Esophagus (tissue), 2 donors: ENCODE measurements at regions not wholly inside any gene's neighbourhood (a gene's known extent, or its start where the extent isn't known, plus 50 kb on each side); places are given as distances from the start of the nearest gene placed in this dataset.
"Not testable (repeated sequence)": the region's sequence is repeated elsewhere in the genome, so short reads cannot be mapped to it uniquely, and the experiment has no call there.

Experiments used
- H3K27ac ChIP-seq, 2 donors: one replicate each; pipeline ENCODE4 v1.5.1; 2013; ENCODE audit warnings: low read depth in 2 of 2, mild to moderate bottlenecking in 2 of 2, inconsistent platforms in 1 of 2, low read length in 1 of 2, moderate library complexity in 1 of 2
- H3K27me3 ChIP-seq, 2 donors: one replicate each; pipeline ENCODE4 v1.6.1; 2013; ENCODE audit warnings: low read length in 2 of 2, control low read depth in 1 of 2, mild to moderate bottlenecking in 1 of 2; ENCODE audit not compliant: insufficient read depth in 2 of 2, control insufficient read depth in 1 of 2
- H3K36me3 ChIP-seq, 2 donors: one replicate each; pipeline ENCODE4 v1.6.1; 2013; ENCODE audit warnings: low read length in 1 of 2; ENCODE audit not compliant: control insufficient read depth in 2 of 2, insufficient read depth in 2 of 2
- H3K4me1 ChIP-seq, 2 donors: one replicate each; pipeline ENCODE4 v1.6.1; 2013; ENCODE audit warnings: low read length in 1 of 2; ENCODE audit not compliant: control insufficient read depth in 2 of 2, insufficient read depth in 2 of 2
- H3K4me3 ChIP-seq, 2 donors: one replicate each; pipeline ENCODE4 v1.5.1; 2013; ENCODE audit warnings: low read length in 2 of 2, mild to moderate bottlenecking in 2 of 2, low read depth in 1 of 2, moderate library complexity in 1 of 2
- H3K9me3 ChIP-seq, 2 donors: one replicate each; pipeline ENCODE4 v1.6.1; 2013; ENCODE audit warnings: mild to moderate bottlenecking in 2 of 2, low read depth in 1 of 2, low read length in 1 of 2, moderate library complexity in 1 of 2; ENCODE audit not compliant: control insufficient read depth in 2 of 2, insufficient read depth in 1 of 2
- WGBS, 2 donors: extraction: QIAGEN DNeasy Blood & Tissue Kit; methylation state at CpG; one replicate each; pipeline ENCODE4 v1.1.7; 2013; 5-methylcytosine and 5-hydroxymethylcytosine counted together
- donor health status: healthy with polysubstance abuse.
- donor health status: Bipolar disorder and iron deficiency.

DNA sequence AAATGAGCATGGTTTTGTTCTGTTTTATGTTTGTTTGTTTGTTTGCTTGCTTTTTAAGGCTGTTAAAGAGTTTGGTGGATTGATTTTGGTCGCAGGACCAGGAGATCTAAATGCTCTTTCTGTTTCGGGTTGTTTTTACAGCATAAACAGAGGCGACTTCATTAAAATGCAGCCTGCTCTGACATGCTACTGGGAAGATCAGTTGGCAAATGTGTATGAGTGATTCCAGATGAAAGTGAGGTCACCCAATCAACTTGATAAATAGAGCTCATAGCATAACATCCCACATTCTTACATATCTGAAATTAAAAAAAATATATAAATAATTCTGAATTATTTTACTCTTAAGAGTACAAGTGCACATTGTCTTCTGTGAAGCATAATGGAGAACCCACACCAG, 947.7 kb downstream of the GALC start:
- H3K27ac ChIP-seq = no peak overlapping the region
- no peak overlapping the region for H3K4me3 ChIP-seq
- 40 to 47% methylated on average over 3 of the region's 3 CpGs for WGBS, 2 donors
- H3K36me3 ChIP-seq = no peaks in the 10 kb centered on the region
- H3K27me3 ChIP-seq = no peaks in the 10 kb centered on the region
- H3K4me1 ChIP-seq = no peaks in the 10 kb centered on the region
- H3K9me3 ChIP-seq = no peaks in the 10 kb centered on the region

- Histone ChIP-seq H3K27me3 (no peaks in the 10 kb centered on the region), H3K9me3 (no peaks in the 10 kb centered on the region), H3K36me3 (no peaks in the 10 kb centered on the region), H3K4me3 (no peak overlapping the region), H3K4me1 (no peaks in the 10 kb centered on the region), H3K27ac (no peak overlapping the region)
- 32 to 47% methylated on average over 1 of the region's 1 CpG for WGBS, 2 donors
These were observed 948.2 kb downstream of the GALC start for GRCh38 chr14:87044807-87045206.

DNA sequence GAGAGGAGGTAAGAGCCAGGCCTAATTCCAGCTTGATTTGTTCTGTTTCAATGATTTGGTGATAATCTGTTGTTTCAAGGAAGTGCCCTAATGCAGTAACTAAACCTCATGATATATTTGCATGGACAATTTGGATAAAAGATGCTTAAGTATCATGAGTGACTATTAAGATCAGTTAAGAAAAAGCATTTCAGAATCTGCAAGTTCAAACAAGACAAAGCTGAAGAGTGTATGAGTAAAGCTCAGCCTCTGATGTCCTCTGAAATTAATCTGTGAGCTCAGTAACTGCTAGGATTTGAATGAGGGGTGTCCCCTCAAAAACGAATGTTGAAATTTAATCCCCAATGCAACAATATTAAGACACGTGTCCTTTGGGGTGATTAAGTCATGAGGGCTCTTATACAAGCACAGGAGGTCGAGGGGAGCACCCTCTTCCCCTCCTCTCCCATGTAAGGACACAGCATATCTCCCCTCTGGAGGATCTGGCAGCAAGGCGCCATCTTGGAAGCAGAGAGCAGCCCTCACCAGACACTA, 949.2 kb downstream of the GALC start:
- no peak overlapping the region for H3K27ac ChIP-seq
- WGBS, 2 donors = 66 to 77% methylated on average over 4 of the region's 4 CpGs
- H3K36me3 ChIP-seq = no peaks in the 10 kb centered on the region
- H3K4me3 ChIP-seq = no peak overlapping the region
- no peaks in the 10 kb centered on the region for H3K27me3 ChIP-seq
- H3K9me3 ChIP-seq = no peaks in the 10 kb centered on the region
- no peaks in the 10 kb centered on the region for H3K4me1 ChIP-seq

GRCh38 chr14:87042354-87042753, 950.6 kb downstream of the GALC start:
- Histone ChIP-seq H3K27ac (no peak overlapping the region), H3K9me3 (no peaks in the 10 kb centered on the region), H3K4me1 (no peaks in the 10 kb centered on the region), H3K27me3 (no peaks in the 10 kb centered on the region), H3K36me3 (no peaks in the 10 kb centered on the region), H3K4me3 (no peak overlapping the region)
- WGBS, 2 donors = 56 to 68% methylated on average over 4 of the region's 4 CpGs

DNA sequence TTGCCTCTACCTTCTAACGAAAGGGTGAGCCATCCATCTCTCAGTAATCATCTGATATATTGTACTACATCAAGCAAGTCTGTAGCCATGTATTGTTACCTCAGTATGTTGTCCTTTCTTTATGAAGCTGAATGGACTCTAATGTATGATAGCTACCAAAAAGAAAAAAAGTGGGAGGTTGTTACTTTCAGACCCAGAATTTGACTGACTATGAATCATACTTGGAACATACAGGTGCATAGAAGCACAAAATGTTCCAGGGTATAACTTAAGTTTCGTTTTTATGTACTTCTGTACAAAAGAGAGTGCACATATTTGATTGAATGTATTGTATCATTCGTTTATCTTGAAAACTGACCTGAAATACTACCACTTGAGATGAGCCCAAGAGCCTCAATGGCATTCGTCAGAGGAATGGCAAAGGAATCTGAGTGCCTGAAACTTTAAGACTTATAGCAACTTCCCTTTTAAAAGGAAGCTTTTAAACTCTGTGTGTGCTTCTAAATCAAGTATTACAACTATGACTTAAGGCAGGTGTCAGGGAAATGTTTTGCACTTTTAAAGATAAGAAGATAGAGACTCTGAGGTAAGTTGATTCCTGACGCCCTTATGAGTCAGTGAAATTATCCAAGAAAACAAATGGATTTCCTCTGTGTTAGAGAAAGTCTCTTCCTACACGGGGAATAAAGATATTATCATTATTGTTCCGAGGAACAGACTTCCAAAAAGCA, 951.5 kb downstream of the GALC start:
- Histone ChIP-seq H3K4me1 (no peaks in the 10 kb centered on the region), H3K4me3 (no peak overlapping the region), H3K27me3 (no peaks in the 10 kb centered on the region), H3K36me3 (no peaks in the 10 kb centered on the region), H3K9me3 (no peaks in the 10 kb centered on the region), H3K27ac (no peak overlapping the region)
- WGBS, 2 donors = 47 to 49% methylated on average over 7 of the region's 7 CpGs

DNA sequence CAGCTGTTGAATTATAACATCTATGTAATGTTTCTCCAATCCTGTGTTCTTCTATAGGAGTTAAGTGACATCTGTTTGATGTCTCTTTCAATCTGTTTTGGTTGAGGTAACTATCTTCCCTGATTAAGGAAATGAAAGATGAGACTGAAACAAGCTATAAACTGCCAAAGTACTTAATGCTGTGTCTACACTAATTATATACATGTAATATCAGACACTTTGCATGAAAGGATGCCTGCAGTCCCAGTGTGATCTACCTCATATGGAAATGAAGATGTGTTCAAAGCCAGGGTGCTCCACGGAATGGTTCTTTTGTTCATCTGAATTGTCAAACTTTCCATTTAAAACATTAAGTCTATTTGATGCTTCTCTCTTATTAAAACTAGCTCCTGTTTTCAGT, 958.3 kb downstream of the GALC start:
- H3K9me3 ChIP-seq = peaks cover 0 to 2% of the 10 kb centered on the region in 2 donors
- no peaks in the 10 kb centered on the region for H3K36me3 ChIP-seq
- 63 to 68% methylated on average over 1 of the region's 1 CpG for WGBS, 2 donors
- H3K27me3 ChIP-seq = no peaks in the 10 kb centered on the region
- H3K27ac ChIP-seq = no peak overlapping the region
- H3K4me3 ChIP-seq = no peak overlapping the region
- no peaks in the 10 kb centered on the region for H3K4me1 ChIP-seq

- 73 to 79% methylated on average over 1 of the region's 1 CpG for WGBS, 2 donors
- Histone ChIP-seq H3K27me3 (no peaks in the 10 kb centered on the region), H3K4me1 (no peaks in the 10 kb centered on the region), H3K36me3 (no peaks in the 10 kb centered on the region), H3K4me3 (no peak overlapping the region), H3K27ac (no peak overlapping the region), H3K9me3 (peaks cover 0 to 2% of the 10 kb centered on the region in 2 donors)
These were observed 962.8 kb downstream of the GALC start for GRCh38 chr14:87030197-87030596.

DNA sequence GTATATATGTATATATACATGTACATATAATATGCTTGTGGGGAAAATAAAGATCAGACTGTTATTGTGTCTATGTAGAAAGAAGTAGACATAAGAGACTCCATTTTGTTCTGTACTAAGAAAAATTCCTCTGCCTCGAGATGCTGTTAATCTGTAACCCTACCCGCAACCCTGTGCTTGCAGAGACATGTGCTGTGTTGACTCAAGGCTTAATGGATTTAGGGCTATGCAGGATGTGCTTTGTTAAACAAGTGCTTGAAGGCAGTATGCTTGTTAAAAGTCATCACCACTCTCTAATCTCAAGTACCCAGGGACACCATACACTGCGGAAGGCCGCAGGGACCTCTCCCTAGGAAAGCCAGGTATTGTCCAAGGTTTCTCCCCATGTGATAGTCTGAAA, 972.9 kb downstream of the GALC start:
- H3K36me3 ChIP-seq, H3K27me3 ChIP-seq, H3K9me3 ChIP-seq, H3K4me1 ChIP-seq, H3K4me3 ChIP-seq, H3K27ac ChIP-seq: not testable (repeated sequence)
- 44 to 54% methylated on average over 4 of the region's 4 CpGs for WGBS, 2 donors

DNA sequence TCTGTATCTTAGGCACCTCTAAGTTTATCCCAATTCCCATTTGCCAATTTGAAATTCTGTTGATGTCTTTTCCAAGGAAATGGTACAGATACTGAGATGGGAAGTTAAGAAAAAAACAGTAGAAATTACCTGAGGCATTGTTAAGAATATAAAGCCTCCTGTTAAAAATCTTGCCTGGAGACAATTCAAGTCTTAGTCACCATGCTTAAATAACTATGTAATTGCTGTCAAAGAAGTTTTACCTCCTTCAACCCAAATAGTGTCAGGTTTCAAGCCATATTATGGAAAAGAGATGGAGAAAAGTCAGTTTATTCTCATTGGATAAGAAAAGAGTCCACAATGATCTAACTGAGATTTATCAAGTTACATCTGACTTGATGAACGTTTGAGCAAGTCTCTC, 974.7 kb downstream of the GALC start:
- no peaks in the 10 kb centered on the region for H3K36me3 ChIP-seq
- WGBS, 2 donors = 26% methylated on average over 1 of the region's 1 CpG
- H3K27ac ChIP-seq = no peak overlapping the region
- no peaks in the 10 kb centered on the region for H3K27me3 ChIP-seq
- H3K4me1 ChIP-seq = no peaks in the 10 kb centered on the region
- no peaks in the 10 kb centered on the region for H3K9me3 ChIP-seq
- no peak overlapping the region for H3K4me3 ChIP-seq

DNA sequence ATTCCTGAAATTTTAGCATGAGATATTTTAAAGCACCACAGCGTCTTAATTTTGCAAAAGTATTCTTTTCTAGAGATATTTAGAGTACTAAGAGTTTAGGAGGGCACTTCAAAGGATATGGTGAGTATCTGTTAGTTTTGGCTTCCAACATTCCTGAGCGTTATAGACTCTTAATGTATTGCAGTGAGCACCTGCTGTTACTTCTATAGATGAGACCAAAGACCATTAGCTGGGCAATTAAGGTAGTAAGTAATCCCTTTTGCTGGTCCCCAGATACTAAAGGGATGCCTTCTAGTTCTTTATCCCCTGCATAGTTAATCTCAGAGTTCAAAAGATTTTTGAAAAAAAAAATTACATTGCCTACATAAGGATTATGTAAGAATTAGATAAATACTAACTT, 975.6 kb downstream of the GALC start:
- H3K4me1 ChIP-seq = no peaks in the 10 kb centered on the region
- H3K27me3 ChIP-seq = no peaks in the 10 kb centered on the region
- H3K9me3 ChIP-seq = no peaks in the 10 kb centered on the region
- no peaks in the 10 kb centered on the region for H3K36me3 ChIP-seq
- no peak overlapping the region for H3K4me3 ChIP-seq
- H3K27ac ChIP-seq = no peak overlapping the region
- 72 to 74% methylated on average over 2 of the region's 2 CpGs for WGBS, 2 donors
